GM12891 (cell line): ENCODE measurements at regions not wholly inside any gene's neighbourhood (a gene's known extent, or its start where the extent isn't known, plus 50 kb on each side); places are given as distances from the start of the nearest gene placed in this dataset.

ENCODE experiments used
- DNase-seq: peaks from one replicate; pipeline ENCODE4 v3.0.0; 2011; ENCODE audit warnings: low spot score; ENCODE audit not compliant: insufficient read length
- FAIRE-seq: peaks from 2 replicates; lab custom pipeline; 2011; peaks lifted over from hg19 to GRCh38; lab: Jason Lieb, UNC
- PAX5 ChIP-seq: IDR thresholded peaks from 2 replicates; pipeline ENCODE4 v1.6.1; 2011; ENCODE audit warnings: low read length, moderate library complexity, mild to moderate bottlenecking; ENCODE audit not compliant: insufficient read depth, severe bottlenecking
- POLR2A ChIP-seq: IDR thresholded peaks from 2 replicates; pipeline ENCODE4 v1.6.1; 2011; ENCODE audit warnings: low read depth, low read length, control low read depth
- POLR2AphosphoS5 ChIP-seq: IDR thresholded peaks from 2 replicates; pipeline ENCODE4 v1.6.1; 2011; ENCODE audit warnings: low read depth, low read length, control low read depth
- POU2F2 ChIP-seq: IDR thresholded peaks from 2 replicates; pipeline ENCODE4 v1.6.1; 2011; ENCODE audit warnings: low read depth, mild to moderate bottlenecking, control low read depth, low read length, moderate library complexity
- SPI1 ChIP-seq: IDR thresholded peaks from 2 replicates; pipeline ENCODE4 v1.6.1; 2011; ENCODE audit warnings: low read depth, low read length, control low read depth
- TAF1 ChIP-seq: IDR thresholded peaks from 2 replicates; pipeline ENCODE4 v1.6.1; 2011; ENCODE audit warnings: low read depth, low read length, control low read depth

DNA sequence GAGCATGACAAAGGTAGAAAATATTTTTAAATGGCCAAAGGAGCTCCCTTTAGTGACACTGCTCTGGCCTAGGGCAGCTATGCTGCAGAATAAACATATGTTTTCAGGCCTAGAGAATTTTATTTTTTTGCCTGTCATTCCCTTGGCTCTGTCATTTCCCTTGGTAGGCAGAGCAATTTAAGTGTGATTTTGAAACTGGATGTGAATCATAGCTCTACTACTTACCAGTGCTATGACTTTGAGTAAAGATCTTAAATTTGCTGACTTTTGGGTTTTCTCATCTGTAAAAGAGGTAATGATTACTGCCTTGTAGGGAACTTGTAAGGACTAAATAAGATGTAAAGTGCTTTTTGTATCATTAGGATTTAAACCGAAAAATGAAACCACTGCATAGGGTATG lies 189.0 kb upstream of the ZRANB2 start:
- DNase-seq (no peak), FAIRE-seq (no peak)
- TF ChIP-seq TAF1: no peak
- TF ChIP-seq POU2F2: no peak
- no peak for TF ChIP-seq POLR2AphosphoS5
- no peak for TF ChIP-seq PAX5
- no peak for TF ChIP-seq POLR2A
- no peak for TF ChIP-seq SPI1

DNA sequence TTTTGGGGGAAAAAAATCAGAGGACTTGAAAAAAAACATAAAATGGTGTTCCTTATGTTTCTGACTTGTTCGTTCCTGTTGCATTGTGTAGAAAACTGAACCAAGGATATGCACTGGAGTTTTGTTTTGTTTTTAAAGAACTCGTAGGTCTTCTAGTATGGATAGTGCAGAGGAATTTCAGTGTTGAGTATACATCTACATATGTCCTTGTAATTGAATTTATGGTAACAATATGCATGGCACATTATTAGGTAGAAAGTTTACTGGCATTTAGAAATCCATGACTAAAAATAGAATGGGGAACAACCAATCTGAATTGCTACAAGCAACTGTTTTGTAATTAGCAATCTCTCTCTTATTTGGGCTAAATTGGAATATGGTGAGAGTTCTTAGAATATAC lies 188.3 kb upstream of the ZRANB2 start:
- TF ChIP-seq POLR2AphosphoS5 (no peak), SPI1 (no peak), TAF1 (no peak), PAX5 (no peak), POU2F2 (no peak), POLR2A (no peak)
- DNase-seq (no peak), FAIRE-seq (no peak)

- DNase-seq: no peak
- FAIRE-seq: no peak
- TF ChIP-seq PAX5: no peak
- no peak for TF ChIP-seq POLR2AphosphoS5
- TF ChIP-seq TAF1: no peak
- no peak for TF ChIP-seq POLR2A
- TF ChIP-seq SPI1: no peak
- no peak for TF ChIP-seq POU2F2
Measured at GRCh38 chr1:71267220-71267619, 186.4 kb upstream of the ZRANB2 start.

GRCh38 chr1:71264039-71264438 lies 183.2 kb upstream of the ZRANB2 start:
- DNase-seq (no peak), FAIRE-seq (no peak)
- no peak for TF ChIP-seq SPI1
- no peak for TF ChIP-seq PAX5
- no peak for TF ChIP-seq POLR2AphosphoS5

DNA sequence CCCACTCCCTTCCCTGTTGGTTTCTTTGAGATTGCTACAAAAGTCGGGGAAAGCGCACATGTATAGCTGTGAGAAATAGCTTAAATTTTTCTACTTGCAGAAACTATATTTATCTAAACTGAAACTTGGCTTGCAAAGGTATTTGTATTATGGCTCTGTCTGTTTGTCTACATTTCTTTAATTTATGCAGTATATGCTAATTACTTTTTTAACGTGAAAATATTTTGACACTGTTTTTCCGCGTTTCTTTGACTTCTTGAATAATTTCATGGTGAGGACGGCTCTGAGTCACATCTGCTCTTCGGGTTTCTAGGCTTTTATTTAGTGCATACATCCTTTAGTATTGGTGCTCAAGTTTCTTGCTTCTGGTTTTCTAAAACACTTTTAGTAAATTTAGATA lies 182.1 kb upstream of the ZRANB2 start:
- DNase-seq: no peak
- TF ChIP-seq TAF1: no peak
- TF ChIP-seq POLR2A: no peak
- TF ChIP-seq SPI1: no peak
- no peak for TF ChIP-seq POLR2AphosphoS5
- no peak for TF ChIP-seq POU2F2
- no peak for TF ChIP-seq PAX5
- FAIRE-seq: no peak

- DNase-seq: no peak
- FAIRE-seq: no peak
- TF ChIP-seq SPI1 (no peak), PAX5 (no peak), POLR2AphosphoS5 (no peak), POU2F2 (no peak), POLR2A (no peak), TAF1 (no peak)
Measured at GRCh38 chr1:71252900-71253299, 172.1 kb upstream of the ZRANB2 start.

- no peak for FAIRE-seq
- DNase-seq: no peak
- TF ChIP-seq POLR2A (no peak), PAX5 (no peak), POU2F2 (no peak), TAF1 (no peak), POLR2AphosphoS5 (no peak)
Measured at GRCh38 chr1:71245246-71245645, 164.4 kb upstream of the ZRANB2 start.

DNA sequence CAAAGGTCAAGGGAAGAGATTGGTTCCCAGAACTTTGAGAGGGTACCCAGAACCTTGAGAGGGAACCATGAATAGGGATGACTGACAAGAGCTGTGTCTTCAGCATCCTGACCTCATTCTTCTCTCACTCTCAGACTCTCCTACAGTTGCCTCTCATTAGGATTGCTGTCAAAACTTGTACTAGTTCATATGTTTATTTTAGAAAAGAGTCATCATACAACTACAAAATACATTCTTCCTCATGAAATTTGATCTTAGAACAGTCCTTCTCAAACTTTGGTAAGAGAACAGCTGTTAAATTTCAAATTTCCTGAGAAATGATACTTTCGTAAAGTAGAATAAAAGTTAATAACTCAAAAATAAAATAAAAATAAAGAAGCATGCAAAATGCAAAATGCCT lies 161.4 kb upstream of the ZRANB2 start:
- no peak for DNase-seq
- FAIRE-seq: no peak
- no peak for TF ChIP-seq SPI1
- TF ChIP-seq PAX5: no peak
- TF ChIP-seq POU2F2: no peak
- TF ChIP-seq TAF1: no peak
- no peak for TF ChIP-seq POLR2A
- no peak for TF ChIP-seq POLR2AphosphoS5

GRCh38 chr1:71240656-71241055 lies 159.8 kb upstream of the ZRANB2 start:
- TF ChIP-seq POLR2A (no peak), POU2F2 (no peak)
- FAIRE-seq: no peak
- no peak for DNase-seq

DNA sequence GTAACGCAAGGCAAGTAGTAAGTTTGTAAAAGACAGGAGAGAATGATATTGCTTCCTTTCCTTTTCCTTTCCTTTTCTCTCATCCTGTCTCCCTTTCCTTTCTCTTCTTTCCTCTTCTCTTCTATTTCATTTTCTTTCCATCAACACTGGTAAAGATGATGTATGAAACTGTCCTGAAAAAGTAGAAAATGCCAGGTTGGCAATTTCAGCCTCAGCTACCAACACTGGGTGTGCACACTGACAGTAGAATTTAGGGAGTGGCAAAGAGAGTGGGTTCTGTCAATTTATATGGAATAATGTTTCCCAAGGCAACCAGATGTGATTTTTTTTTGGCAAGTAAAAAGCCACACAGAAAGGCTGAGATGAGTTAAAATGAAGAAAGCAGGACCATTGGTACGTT lies 155.7 kb upstream of the ZRANB2 start:
- no peak for FAIRE-seq
- no peak for TF ChIP-seq SPI1
- no peak for TF ChIP-seq POU2F2
- no peak for TF ChIP-seq POLR2AphosphoS5
- no peak for TF ChIP-seq POLR2A
- no peak for TF ChIP-seq PAX5
- no peak for TF ChIP-seq TAF1
- DNase-seq: no peak

GRCh38 chr1:71233645-71234044 lies 152.8 kb upstream of the ZRANB2 start:
- TF ChIP-seq POLR2A: no peak
- no peak for TF ChIP-seq POLR2AphosphoS5
- no peak for TF ChIP-seq POU2F2
- no peak for TF ChIP-seq PAX5
- TF ChIP-seq SPI1: no peak
- no peak for TF ChIP-seq TAF1
- DNase-seq (no peak), FAIRE-seq (no peak)

DNA sequence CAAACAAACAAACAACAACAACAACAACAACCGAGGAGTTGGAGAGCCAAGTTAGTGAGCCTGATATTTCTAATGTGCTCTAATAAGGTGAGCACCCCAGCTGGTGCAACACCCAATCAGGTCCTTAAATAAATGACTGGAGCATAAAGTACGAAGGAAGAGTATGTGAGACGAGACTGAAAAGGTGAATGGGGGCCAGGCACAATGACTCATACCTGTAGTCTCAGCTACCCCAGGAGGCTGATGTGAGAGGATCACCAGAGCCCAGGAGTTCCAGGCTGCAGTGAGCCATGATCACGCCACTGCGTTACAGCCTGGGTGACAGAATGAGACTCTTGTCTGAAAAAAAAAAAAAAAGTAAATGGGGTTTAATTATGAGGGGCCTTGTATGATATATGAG lies 152.0 kb upstream of the ZRANB2 start:
- DNase-seq: no peak
- FAIRE-seq: no peak
- no peak for TF ChIP-seq TAF1
